ENCODE measurements at regions not wholly inside any gene's neighbourhood (a gene's known extent, or its start where the extent isn't known, plus 50 kb on each side); places are given as distances from the start of the nearest gene placed in this dataset.
"Not testable (repeated sequence)": the region's sequence is repeated elsewhere in the genome, so short reads cannot be mapped to it uniquely, and the experiment has no call there.

DNA sequence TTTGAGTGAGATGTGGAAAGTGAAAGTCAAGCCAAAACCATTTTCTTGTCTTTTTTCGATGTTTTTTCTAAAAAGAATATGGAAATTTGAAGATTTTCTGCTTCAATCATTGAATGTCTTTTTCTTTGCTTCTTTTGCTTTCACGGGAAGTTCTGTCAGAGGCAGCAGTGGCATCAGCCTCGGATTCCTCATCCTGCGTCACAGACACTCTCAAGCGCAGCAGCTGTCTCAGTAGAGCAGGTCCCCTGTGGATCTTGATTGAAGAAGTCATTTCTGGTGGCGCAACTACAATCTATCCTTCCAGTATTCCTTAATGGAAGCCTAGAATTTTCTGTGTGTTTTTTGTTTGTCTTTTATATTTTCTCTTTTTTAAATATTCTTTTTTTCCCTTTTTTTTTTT, 52.7 kb upstream of the NEIL3 start:
- no peak for ATAC-seq (ENCODE audit: low read depth)
- POLR2A ChIA-PET, result no interaction called here
- H3K4me3 Mint-ChIP-seq, result no peak overlapping the region
- H3K9me3 Mint-ChIP-seq, result no peaks in the 10 kb centered on the region
- no peak for DNase-seq
- peaks cover 4% of the 10 kb centered on the region for H3K27me3 Mint-ChIP-seq
- H3K27ac Mint-ChIP-seq, result no peak overlapping the region
- no peaks in the 10 kb centered on the region for H3K4me1 Mint-ChIP-seq
- no peaks in the 10 kb centered on the region for H3K36me3 Mint-ChIP-seq

DNA sequence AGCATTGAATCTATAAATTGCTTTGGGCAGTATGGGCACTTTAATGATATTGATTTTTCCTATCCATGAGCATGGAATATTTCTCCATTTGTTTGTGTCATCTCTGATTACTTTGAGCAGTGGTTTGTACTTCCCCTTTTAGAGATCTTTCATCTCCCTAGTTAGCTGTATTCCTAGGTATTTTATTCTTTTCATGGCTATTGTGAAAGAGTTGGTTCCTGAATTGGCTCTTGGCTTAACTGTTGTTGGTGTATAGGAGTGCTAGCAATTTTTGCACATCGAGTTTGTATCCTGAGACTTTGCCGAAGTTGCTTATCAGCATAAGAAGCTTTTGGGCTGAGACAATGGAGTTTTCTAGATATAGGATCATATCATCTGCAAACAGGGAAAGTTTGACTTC, 50.2 kb upstream of the NEIL3 start:
- POLR2A ChIA-PET; H3K9me3 Mint-ChIP-seq; ATAC-seq (ENCODE audit: low read depth); H3K27me3 Mint-ChIP-seq; H3K4me1 Mint-ChIP-seq; H3K4me3 Mint-ChIP-seq; H3K36me3 Mint-ChIP-seq; H3K27ac Mint-ChIP-seq; DNase-seq: not testable (repeated sequence)
